ENCODE measurements at regions not wholly inside any gene's neighbourhood (a gene's known extent, or its start where the extent isn't known, plus 50 kb on each side); places are given as distances from the start of the nearest gene placed in this dataset.

DNA sequence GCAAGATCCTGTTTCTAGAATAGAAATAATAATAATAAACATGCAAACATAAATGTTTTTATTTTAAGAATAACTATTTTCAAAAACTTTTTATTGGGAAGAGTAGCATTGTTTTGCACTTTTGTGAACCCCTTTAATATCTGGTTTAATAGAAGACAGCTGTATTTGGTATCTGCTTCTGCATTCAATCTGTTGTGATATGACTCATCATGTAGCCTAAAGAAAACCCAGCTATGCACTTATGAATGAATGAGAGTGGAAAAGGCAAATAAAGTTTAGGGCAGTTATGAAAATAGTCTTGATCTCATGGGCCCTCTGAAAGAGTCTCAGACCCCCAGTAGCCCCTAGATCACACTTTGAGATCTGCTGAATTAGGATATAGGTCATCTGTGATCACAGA lies 100.4 kb upstream of the PPP2R3A start:
- DNase-seq (ENCODE audit: low read depth in 3 of 3) = no peak

DNA sequence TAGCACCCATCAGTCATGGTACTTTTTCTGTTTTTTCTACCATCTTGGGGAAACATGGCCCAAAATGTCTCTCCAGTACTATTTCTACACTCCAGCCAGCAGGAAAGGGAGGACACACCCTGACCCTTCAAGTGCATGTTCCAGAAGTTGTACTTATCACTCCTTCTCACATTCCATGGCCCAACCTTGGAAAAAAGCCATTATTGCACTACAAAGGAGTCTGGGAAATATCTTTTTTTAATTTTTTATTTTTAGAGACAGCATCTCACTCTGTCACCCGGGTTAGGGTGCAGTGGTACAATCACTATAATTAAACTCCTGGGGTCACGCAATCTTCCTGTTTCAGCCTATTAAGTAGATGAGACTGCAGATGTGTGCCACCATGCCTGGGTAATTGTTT lies 100.0 kb upstream of the PPP2R3A start:
- no peak for DNase-seq (ENCODE audit: low read depth in 3 of 3)

DNA sequence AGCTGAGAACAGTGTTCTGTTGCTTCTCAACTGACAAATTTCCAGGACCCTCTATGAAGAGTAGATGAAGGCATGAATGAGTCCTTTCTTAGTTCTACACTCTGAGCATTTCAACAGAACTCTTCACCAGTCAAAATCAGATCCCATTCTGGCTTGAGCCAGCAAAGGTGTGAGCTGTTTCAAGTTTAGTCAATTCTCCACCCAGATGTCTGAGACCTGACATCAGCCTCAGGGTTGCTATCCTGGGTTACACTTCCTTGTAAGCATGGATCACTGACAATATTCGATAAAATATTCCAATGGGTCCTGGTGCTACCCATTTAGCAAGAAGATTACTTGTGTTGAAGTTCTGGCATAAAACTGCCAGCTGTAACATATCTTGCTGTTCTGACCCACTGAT lies 97.6 kb upstream of the PPP2R3A start:
- no peak for DNase-seq (ENCODE audit: low read depth in 3 of 3)

DNA sequence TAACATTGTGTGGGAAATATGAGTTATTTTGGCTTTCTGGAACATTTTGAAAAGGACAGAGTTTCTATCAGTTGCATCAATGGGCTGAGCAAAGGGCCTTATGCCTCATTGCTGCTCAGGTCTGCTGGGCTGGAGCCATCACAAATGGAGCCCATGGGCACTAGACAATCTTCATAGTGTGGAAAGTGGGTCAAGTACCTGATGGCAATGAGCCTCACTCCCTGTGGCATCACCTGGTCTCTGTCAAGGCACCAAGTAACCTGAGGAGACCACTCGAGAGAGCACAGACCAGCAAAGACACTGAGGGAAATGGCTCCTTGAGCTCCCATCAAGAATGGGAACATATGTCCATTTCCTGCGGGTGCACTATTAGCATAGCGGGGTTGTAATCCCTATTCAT lies 96.7 kb upstream of the PPP2R3A start:
- DNase-seq (ENCODE audit: low read depth in 3 of 3) = no peak

DNA sequence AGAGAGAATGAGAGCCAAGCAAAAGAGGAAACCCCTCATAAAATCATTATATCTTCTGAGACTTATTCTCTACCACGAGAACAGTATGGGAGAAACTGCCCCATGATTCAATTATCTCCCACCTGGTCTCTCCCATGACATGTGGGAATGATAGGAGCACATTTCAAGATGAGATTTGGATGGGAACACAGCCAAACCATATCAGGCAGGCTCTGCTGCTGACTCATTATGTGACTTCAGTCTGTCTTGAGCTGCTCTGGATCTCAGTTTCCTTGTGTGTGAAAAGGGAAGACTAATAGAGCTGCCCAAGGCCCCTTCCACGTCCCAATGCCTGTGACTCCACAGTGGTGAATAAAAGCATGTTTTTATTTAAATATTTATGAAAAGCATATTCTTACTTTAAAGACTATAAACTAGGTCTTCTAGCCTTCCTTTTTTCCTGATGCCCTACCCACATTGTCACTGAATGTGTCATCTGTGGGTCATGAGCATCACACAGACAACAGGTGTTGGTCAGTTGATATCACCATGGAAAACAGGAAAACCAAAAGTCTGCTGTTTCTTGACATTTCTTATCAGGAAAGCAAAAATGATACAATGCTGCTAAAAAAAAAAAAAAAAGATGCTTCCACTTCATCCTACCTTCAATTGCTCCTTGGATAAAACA lies 96.0 kb upstream of the PPP2R3A start:
- no peak for DNase-seq (ENCODE audit: low read depth in 3 of 3)

DNA sequence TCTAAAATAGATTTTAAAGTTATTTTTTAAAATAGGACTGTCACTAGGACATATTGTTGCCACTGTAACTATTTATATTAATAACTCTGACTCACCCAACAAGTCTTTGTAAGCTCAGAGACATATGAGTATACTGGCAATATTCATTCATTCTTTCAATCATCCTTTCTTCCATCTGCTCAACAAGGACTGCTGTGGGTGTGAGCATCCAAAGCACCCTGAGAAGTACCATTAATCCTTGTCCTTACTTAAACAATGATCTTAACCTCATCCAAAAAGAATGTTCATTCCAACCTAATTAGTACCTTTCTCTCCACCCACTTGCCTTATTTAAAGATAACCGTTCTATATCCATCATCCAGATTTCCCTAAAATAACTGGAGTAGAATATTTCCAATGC lies 94.2 kb upstream of the PPP2R3A start:
- no peak for DNase-seq (ENCODE audit: low read depth in 3 of 3)

DNA sequence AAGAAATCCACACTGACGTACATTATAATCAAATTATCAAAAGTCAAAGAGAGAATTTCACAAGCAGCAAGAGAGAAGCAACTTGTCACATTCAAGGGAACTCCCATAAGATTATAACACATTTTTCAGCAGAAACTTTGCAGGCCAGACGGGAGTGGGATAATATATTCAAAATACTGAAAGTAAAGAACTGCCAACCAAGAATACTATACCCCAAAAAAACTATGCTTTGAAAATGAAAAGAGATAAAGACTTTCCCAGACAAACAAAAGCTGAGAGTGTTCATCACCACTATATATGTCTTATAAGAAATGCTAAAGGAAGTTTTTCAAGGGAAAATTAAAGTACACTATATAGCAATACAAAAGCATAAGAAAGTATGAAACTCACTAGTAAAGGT lies 91.5 kb upstream of the PPP2R3A start:
- no peak for DNase-seq (ENCODE audit: low read depth in 3 of 3)

DNA sequence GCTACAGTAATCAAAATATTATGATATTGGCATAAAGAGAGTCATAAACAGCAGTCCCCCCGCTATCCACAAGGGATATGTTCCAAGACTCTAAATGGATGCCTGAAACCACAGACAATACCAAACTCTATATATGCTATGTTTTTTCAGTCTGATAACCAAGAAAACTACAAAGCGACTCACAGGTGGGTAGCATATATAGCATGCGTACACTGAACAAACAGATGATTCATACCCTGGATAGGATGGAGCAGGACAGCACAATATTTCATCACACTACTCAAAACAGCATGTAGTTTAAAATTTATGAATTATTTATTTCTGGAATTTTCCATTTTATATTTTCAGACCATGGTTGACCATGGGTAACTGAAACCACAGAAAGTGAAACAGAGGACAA lies 87.0 kb upstream of the PPP2R3A start:
- DNase-seq (ENCODE audit: low read depth in 3 of 3) = no peak

DNA sequence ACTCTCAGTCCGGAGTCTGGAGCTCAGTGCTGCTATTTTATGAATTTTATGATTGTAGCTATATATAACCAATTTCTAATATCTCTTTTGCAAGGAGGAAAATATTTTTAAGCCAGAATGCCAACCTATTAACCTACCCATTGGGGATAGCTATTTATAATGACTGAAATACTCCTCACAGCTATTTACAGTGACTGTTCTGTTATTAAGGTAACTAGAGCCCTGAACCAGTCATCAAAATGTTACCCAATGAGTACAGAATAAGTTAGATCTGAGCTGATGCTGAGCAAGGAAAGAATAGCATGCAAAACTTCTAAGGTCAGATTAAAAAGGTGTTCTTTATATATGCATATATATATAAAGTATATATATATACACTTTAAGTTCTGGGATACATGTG lies 79.6 kb upstream of the PPP2R3A start:
- DNase-seq (ENCODE audit: low read depth in 3 of 3) = no peak

DNA sequence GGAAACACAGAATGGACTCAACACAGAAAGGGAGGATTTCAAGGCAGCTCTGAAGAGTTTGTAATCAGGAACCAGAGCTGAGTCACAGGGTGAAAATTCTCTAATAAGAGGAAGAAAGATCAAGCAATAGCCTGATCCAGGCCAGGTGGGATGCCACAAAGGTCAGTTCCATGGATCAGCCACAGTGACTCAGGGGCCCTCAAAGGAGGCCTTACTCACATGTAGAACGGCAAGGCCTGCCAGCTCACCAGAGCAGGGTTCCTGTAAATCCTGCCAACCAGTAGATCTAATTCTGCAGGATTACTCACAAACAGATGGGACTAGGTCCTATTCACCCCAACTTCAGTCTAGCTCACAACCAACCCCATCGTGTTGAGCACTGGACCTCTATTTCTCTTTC lies 78.3 kb upstream of the PPP2R3A start:
- DNase-seq (ENCODE audit: low read depth in 3 of 3) = no peak

DNA sequence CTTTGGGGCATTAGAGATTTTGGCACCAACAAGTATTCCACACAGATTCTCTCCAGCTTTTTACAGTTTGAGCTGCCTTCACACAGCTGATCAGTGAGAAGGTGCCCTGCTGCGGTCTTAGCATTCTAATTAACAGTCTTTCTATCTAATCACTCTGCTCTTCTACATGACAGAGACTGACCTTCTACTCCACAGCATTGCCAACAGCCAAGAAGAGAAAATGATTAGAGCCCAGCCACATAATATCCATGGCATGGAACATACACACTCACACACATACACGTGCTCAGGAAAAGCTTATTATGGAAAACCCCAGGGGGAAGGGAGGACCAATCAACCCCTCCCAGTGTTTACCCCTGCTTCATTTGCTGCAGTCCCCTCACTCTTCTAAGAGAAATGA lies 76.1 kb upstream of the PPP2R3A start:
- DNase-seq (ENCODE audit: low read depth in 3 of 3) = no peak

DNA sequence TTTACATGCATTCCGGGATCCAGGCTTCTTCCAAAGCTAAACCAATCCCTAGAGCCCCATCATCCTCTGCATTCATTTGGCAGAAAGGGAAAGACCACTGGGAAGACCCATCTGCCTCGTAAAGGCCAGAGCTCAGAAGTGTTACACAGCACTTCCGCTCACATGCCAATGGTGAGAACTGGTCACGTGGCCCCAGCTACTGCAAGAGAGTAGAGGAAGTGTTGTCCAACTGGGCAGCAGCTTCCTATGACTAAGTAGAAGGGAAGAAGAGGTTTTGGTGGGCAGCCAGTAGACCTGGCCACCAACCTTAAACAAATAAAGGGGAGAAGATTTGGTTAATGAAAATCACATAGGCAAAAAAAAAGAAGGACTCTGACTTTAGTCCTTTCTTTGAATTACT lies 74.4 kb upstream of the PPP2R3A start:
- DNase-seq (ENCODE audit: low read depth in 3 of 3) = no peak

DNA sequence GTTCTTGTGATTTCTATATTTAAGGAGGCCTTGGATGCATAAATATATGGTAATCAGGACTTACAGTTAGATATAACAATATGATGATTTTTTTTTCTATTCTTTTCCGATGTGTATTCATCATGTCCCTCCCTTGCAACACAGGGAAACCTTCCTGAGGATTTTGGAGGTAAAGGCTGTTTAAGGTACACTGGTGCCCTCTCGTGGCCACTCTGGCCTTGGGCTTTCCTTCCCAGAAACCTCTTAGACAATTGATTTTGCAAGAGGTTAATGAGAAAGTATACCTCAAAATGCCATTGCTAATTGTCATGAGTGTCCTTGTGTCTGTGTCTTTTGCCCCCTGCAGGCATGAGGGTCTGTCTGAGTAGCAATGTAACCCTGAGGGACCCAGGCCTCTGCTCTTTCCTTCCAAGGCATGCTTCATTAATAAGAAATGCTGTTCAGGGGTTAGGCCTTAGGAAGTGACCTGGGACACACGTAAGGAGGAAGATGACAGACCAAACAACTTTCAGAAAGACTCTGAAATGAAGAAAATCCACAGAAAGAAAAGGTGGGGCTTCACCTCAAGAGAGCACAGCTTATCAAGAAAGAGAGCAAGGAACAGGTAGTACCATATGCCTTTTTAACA lies 70.3 kb upstream of the PPP2R3A start:
- peak; percentile 16 to 27 (median 23) for DNase-seq (ENCODE audit: low read depth in 3 of 3)

DNA sequence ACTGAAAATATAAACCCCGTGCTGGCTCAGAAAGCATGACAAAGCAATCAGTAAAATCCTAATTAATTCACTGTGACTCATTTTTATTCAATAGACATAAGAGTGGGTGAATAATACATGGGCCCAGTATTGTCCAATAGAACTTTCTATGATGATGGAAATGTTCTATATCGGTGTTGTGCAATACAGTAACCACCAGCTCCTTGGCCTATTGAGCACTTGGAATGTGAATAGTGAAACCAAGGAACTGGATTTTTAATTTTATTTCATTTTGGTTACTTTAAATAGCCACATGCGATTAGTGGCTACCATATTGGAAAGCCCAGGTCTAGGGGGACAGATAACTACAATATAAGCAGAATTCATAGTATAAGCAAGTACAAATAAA lies 69.8 kb upstream of the PPP2R3A start:
- no peak for DNase-seq (ENCODE audit: low read depth in 3 of 3)

DNA sequence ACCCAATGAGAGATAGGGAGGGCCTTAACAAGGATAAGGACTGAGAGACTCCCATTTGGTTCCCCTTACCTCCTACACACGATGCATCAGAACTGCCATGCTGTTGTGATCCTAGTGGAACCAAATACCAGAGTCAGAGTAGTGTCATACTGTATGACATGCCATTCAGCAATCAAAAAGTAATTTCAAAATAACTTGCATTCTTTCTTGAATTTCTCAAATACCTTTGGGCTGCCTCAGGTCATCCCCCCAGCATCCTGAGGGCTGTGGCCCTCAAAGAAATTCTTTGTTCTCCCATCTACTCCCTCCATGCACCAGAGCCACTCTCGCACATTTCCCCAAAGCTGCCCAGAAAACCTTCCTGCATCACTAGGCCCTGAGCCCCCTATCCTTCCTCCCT lies 68.9 kb upstream of the PPP2R3A start:
- no peak for DNase-seq (ENCODE audit: low read depth in 3 of 3)

DNA sequence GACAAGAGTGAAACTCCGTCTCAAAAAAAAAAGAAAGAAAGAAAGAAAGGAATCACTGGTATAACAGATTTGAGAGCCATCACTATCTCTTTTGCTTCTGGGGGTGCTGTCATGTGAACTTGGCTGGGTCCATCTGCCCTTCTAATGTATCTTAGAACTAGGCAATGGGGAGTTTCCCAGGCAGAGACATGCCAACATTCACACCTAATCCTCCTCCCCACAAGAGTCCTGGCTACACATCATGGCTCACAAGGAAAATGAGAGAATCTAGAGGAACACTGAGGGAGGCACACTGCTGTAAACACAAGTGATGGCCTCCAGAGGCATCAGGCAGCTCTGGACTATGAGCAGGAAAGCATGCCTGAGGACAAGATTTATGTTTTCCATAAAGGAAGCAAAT lies 67.8 kb upstream of the PPP2R3A start:
- no peak for DNase-seq (ENCODE audit: low read depth in 3 of 3)

DNA sequence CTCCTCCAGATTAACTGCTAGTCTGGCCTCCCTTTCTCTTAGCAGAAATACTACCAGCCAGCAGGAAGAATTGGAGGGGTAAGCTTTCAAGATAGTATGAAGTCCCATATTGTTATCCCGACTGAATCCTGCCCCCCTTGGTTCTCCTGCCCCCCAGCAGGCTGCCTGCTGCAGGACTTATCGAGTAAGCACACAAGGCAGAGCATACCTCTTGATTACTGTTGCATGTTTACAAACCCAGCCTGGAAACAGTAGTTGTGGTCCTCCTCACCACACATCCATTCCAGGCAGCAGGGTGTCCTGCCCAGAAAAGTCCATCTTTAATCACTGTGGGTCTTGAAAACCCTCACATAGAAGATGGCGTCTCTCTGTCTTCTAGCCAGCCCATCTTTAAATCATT lies 66.8 kb upstream of the PPP2R3A start:
- no peak for DNase-seq (ENCODE audit: low read depth in 3 of 3)

DNA sequence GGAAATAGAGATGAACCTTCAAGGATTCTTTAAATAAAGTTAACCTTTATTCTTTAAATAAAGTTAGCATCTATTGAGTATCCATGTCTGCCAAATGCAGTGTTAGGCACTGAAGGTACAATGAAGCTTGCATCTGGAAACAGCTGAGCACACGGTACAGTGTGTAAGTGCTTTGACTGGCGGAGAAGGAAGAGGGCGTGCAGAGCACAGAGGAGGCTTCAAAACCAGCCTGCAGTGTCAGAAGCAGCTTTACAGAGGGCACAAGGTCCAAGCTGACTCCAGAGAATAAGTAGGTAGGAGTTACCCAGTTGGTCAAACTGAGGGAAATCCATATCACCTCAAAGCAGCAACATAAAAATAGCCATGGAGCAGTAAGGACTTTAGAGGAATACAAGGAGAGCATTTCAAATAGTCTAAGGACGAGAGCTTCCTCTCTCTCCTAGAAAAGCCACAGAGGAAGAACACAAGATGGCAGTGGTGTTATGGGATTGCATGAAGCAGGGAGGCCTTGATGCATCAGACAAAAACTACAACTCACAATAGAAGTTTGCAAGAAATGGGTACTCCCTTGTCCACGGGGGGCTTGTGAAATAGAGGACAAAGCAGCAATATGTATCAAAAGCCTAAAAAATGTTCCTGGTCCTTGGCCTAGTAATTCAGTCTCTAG lies 60.3 kb upstream of the PPP2R3A start:
- no peak for DNase-seq (ENCODE audit: low read depth in 3 of 3)

DNA sequence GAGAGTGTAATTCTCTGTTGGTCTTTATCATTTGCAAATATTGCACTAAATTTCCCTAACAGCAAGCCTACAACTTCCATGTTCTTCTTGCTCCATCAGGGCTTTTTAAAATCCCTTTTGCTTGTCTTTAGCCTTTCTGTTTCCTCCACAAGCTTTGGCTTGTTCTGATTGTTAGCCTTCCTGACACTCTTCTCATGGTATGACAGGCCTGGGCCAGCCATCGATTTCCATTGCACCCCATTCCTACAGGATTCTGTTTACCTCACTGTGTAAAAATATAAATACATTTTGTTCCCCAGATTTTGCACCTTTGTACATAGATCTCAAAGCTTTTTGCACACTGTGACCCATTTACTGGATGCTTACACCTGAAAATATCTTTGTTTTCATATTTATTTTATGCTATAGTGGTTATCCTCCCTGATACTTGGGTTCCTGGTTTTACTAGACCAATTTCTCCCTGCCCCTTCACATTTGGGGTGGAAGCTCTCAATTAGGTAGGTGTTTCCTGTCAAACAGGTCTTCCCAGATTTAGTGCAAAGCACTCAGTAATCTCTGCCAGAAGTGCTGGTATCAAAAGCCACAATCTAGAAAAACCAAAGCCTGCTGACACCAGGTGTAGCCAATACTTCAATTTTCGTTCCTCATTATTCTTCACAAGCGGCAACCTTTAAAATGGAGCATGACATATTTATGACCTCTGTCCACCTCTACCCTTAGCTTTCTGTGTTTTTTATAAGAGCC lies 57.9 kb upstream of the PPP2R3A start:
- no peak for DNase-seq (ENCODE audit: low read depth in 3 of 3)

DNA sequence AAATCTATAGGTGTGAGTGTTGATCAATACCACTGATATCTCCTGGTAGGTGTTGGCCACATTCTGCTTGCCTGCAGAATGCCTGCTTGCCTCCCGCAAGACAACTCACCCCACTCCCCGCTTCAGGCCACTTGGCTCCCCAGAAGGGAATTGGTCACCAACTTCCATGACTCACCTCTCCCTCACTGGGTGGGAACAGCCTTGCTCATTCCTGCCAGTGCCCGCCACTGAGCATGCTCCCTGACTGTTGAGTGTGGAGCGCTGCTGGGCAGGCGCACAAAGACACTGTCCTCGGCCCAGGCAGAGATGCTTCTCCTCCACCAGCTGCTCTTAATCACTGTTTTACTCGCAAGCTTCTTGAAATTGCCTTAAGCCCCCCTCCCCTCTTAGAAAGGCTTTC lies 57.3 kb upstream of the PPP2R3A start:
- DNase-seq (ENCODE audit: low read depth in 3 of 3) = no peak

DNA sequence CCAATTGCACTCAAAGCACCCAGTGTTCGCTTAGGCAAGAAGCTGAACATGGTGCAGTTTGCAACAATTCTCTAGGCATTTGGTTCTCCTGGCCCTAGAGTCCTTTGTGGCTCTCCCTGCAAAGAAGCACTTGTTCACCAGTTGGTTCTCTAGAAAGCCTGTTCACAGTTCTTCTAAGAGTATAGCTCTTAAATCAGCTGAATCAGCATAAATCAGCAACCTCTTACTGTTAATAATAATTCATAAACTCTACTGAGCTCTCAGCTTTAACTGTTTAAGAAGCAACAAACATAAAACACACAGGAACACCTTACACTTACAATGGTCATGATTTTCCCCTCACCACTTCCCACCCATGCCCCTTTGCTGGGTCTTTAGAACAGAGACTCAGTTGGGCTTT lies 56.8 kb upstream of the PPP2R3A start:
- DNase-seq (ENCODE audit: low read depth in 3 of 3) = no peak

DNA sequence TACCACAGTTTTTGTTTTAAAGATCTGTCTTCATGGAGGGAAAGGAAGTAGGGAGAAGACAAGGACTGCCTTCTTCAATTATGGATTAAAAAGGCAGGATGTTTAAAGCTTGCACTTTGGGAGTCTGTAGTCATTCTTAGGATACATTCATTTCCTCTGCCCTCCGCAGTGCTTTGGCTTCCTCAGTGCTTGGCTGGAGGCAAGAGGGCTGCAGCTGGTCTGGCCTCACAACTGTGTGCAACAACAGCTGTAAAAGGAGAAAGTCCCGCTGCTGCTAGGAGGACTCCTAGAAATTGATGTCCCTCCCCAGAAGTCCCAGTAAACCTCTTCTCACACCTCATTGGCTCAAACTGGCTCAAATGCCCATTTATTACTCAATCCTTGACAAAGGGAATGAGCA lies 54.4 kb upstream of the PPP2R3A start:
- no peak for DNase-seq (ENCODE audit: low read depth in 3 of 3)

DNA sequence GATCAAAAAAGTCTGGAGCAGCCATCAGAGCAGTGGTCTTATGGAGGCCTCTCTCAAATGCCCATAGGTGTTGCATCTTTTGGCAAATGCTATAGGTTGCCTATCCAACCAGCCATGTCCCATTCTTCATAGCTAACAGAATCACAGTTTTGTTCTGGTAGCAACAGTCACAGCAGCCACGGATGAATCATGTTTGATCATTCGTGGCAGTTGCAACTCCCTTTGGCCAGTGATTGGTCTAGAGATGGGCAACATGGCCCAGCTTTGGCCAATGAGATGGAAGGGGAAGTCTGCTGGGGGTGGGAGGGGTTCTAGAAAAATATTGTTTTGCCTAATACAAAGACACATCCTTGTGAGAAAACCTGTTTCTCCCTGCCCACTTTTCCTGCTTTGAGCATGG lies 50.3 kb upstream of the PPP2R3A start:
- DNase-seq (ENCODE audit: low read depth in 3 of 3) = no peak
